Keratinocyte (primary cell): ENCODE measurements at regions not wholly inside any gene's neighbourhood (a gene's known extent, or its start where the extent isn't known, plus 50 kb on each side); places are given as distances from the start of the nearest gene placed in this dataset.

Experiments used
- DNase-seq: peaks from one replicate; pipeline ENCODE4 v3.0.0-alpha.2; 2011; ENCODE audit warnings: low read depth, missing footprints, low spot score
- FAIRE-seq: peaks from 2 replicates; lab custom pipeline; 2011; peaks lifted over from hg19 to GRCh38; lab: Jason Lieb, UNC
- H2AFZ ChIP-seq: 2 replicates; pipeline ENCODE4 v1.6.0; 2012; ENCODE audit warnings: low read length, control low read depth, inconsistent platforms; ENCODE audit not compliant: control insufficient read depth
- H3K27ac ChIP-seq: 2 replicates; pipeline ENCODE4 v1.5.1; 2011; ENCODE audit warnings: low read length; ENCODE audit not compliant: control insufficient read depth, insufficient read depth
- H3K27me3 ChIP-seq: 3 replicates; pipeline ENCODE4 v1.6.0; 2011; ENCODE audit warnings: low read length; ENCODE audit not compliant: control insufficient read depth, insufficient read depth; ENCODE audit errors: extremely low read depth
- H3K36me3 ChIP-seq, 2 experiments: 2 replicates in 1 of 2; 3 replicates in 1 of 2; pipeline ENCODE4 v1.5.1; 2011; ENCODE audit warnings: low read length in 2 of 2, mild to moderate bottlenecking in 1 of 2; ENCODE audit not compliant: control insufficient read depth in 2 of 2, insufficient read depth in 2 of 2; ENCODE audit errors: extremely low read depth in 1 of 2
- H3K4me1 ChIP-seq: 3 replicates; pipeline ENCODE4 v1.5.1; 2011; ENCODE audit warnings: low read length; ENCODE audit not compliant: control insufficient read depth, insufficient read depth; ENCODE audit errors: extremely low read depth
- H3K4me2 ChIP-seq: 3 replicates; pipeline ENCODE4 v1.6.0; 2011; ENCODE audit warnings: low read depth, low read length; ENCODE audit not compliant: control insufficient read depth, insufficient read depth; ENCODE audit errors: extremely low read depth
- H3K4me3 ChIP-seq, 3 experiments: fragments of 200-600 bp in 1 of 3; sonication (generic) in 1 of 3; 2 replicates in 2 of 3; 3 replicates in 1 of 3; pipeline ENCODE4 v1.5.1; 2011 to 2016; ENCODE audit warnings: low read length in 3 of 3, mild to moderate bottlenecking in 3 of 3, control low read depth in 2 of 3, inconsistent platforms in 1 of 3, low read depth in 1 of 3, mixed read lengths in 1 of 3, mixed run types in 1 of 3, moderate library complexity in 1 of 3; ENCODE audit not compliant: control insufficient read depth in 2 of 3, insufficient read depth in 2 of 3; ENCODE audit errors: extremely low read depth in 1 of 3
- H3K79me2 ChIP-seq: 2 replicates; pipeline ENCODE4 v1.6.0; 2012; ENCODE audit warnings: low read length; ENCODE audit not compliant: control insufficient read depth, insufficient read depth
- H3K9ac ChIP-seq: 3 replicates; pipeline ENCODE4 v1.6.0; 2011; ENCODE audit warnings: low read length; ENCODE audit not compliant: control insufficient read depth, insufficient read depth; ENCODE audit errors: extremely low read depth
- H3K9me1 ChIP-seq: 3 replicates; pipeline ENCODE4 v1.6.0; 2011; ENCODE audit warnings: low read length; ENCODE audit not compliant: control insufficient read depth, insufficient read depth; ENCODE audit errors: extremely low read depth
- H3K9me3 ChIP-seq: 2 replicates; pipeline ENCODE4 v1.5.1; 2012; ENCODE audit warnings: low read depth, low read length; ENCODE audit not compliant: control insufficient read depth
- H4K20me1 ChIP-seq: 3 replicates; pipeline ENCODE4 v1.6.0; 2011; ENCODE audit warnings: low read length; ENCODE audit not compliant: control insufficient read depth, insufficient read depth; ENCODE audit errors: extremely low read depth
- EZH2 ChIP-seq: IDR thresholded peaks from one replicate; pipeline ENCODE4 v1.6.1; 2012; ENCODE audit warnings: inconsistent platforms, mild to moderate bottlenecking, low read length, moderate library complexity
- dilution Hi-C: fragments of 300-500 bp; cut with MboI; formaldehyde crosslinking; loops from one replicate; pipeline ENCODE4 v1.7.0; 2020; ENCODE audit warnings: low sequenced_read_pairs; ENCODE audit not compliant: extremely low pct_ligation_motif_present
- TF ChIP-seq, protein P1 (sequence below), 3 experiments: IDR thresholded peaks in 1 of 3; conservative IDR thresholded peaks in 1 of 3; optimal IDR thresholded peaks in 1 of 3; 2 replicates in 2 of 3; 3 replicates in 1 of 3; pipeline versions ENCODE3 to v1.5.1; 2011; ENCODE audit warnings: low read length in 3 of 3, mild to moderate bottlenecking in 3 of 3, moderate library complexity in 2 of 3, control low read depth in 1 of 3, inconsistent platforms in 1 of 3; ENCODE audit not compliant: insufficient read depth in 2 of 3; ENCODE audit errors: extremely low read depth in 1 of 3

DNA sequence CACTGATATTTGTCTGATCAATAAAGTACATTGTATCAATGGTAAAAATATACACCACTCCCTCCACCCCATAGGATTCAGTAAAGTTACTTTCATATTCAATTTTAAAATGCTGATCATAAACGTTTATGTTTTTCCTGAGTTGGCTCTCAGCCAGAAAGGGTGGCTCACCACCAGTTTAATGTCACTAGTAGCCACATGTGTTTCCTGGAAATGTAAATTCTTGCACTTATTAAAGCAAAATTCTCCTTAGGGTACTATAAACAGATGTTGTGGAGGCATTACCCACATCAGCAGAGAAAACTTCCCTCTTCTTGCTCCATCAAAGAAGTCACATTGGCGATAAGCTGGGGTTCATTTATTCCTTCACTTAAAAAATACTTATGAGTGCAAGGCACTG is 210.3 kb downstream of the SREK1 start:
- no peaks in the 10 kb centered on the region for H4K20me1 ChIP-seq
- H3K9me3 ChIP-seq = no peaks in the 10 kb centered on the region
- FAIRE-seq = no peak
- no peaks in the 10 kb centered on the region for H3K27me3 ChIP-seq
- dilution Hi-C loops = no loop called here
- no peaks in the 10 kb centered on the region for H3K4me1 ChIP-seq
- H3K4me2 ChIP-seq = no peak overlapping the region
- DNase-seq = no peak
- no peak overlapping the region for H3K9ac ChIP-seq
- H2AFZ ChIP-seq = no peak overlapping the region
- no peak overlapping the region for H3K4me3 ChIP-seq
- no peak for TF ChIP-seq EZH2
- TF ChIP-seq, protein P1, sequence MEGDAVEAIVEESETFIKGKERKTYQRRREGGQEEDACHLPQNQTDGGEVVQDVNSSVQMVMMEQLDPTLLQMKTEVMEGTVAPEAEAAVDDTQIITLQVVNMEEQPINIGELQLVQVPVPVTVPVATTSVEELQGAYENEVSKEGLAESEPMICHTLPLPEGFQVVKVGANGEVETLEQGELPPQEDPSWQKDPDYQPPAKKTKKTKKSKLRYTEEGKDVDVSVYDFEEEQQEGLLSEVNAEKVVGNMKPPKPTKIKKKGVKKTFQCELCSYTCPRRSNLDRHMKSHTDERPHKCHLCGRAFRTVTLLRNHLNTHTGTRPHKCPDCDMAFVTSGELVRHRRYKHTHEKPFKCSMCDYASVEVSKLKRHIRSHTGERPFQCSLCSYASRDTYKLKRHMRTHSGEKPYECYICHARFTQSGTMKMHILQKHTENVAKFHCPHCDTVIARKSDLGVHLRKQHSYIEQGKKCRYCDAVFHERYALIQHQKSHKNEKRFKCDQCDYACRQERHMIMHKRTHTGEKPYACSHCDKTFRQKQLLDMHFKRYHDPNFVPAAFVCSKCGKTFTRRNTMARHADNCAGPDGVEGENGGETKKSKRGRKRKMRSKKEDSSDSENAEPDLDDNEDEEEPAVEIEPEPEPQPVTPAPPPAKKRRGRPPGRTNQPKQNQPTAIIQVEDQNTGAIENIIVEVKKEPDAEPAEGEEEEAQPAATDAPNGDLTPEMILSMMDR (optimal IDR thresholded peaks at IDR 0.05 in 1 of 3, IDR thresholded peaks at IDR 0.05 in 1 of 3, conservative IDR thresholded peaks at IDR 0.05 in 1 of 3; ENCODE audit: extremely low read depth in 1 of 3, insufficient read depth in 2 of 3, low read length in 3 of 3) = no peak
- H3K36me3 ChIP-seq = no peaks in the 10 kb centered on the region
- no peaks in the 10 kb centered on the region for H3K9me1 ChIP-seq
- H3K79me2 ChIP-seq = no peaks in the 10 kb centered on the region
- no peak overlapping the region for H3K27ac ChIP-seq

DNA sequence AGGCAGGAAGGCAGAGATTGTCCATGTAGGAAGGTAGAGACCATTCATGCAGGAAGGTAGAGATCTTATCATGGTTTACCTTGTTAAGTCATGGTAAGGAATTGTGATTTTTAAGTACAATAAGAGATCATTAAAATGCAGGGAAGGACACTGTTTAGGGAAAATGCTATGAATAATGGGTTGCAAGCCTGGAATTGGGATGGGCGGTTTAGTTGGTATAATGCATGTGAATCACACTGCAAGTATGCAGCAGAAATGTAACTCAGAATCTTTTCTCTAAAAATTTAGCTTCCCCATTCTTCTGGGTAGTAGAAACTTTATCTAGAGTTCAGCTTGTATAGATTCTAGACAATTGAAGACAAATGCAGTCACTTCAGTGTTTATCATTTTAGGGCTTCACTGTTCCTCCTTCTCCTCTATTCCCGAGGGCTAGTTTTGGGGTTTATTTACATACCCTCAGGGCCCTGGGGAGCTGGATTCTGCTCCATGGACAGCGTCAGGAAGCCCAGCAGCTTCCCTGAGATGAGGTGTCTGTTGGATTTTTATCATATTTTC is 212.0 kb downstream of the SREK1 start:
- DNase-seq = no peak
- no peak overlapping the region for H2AFZ ChIP-seq

More for the DNA sequence above, 212.0 kb downstream of the SREK1 start:
- FAIRE-seq = no peak
- no peak overlapping the region for H3K4me2 ChIP-seq
- no peak overlapping the region for H3K9ac ChIP-seq
- H3K4me3 ChIP-seq = no peak overlapping the region
- dilution Hi-C loops = no loop called here
- TF ChIP-seq, protein P1 (optimal IDR thresholded peaks at IDR 0.05 in 1 of 3, IDR thresholded peaks at IDR 0.05 in 1 of 3, conservative IDR thresholded peaks at IDR 0.05 in 1 of 3; ENCODE audit: extremely low read depth in 1 of 3, insufficient read depth in 2 of 3, low read length in 3 of 3) = no peak
- no peak for TF ChIP-seq EZH2
- no peaks in the 10 kb centered on the region for H3K36me3 ChIP-seq
- no peaks in the 10 kb centered on the region for H3K79me2 ChIP-seq
- H3K27ac ChIP-seq = no peak overlapping the region
- H4K20me1 ChIP-seq = no peaks in the 10 kb centered on the region
- no peaks in the 10 kb centered on the region for H3K9me3 ChIP-seq
- H3K9me1 ChIP-seq = no peaks in the 10 kb centered on the region
- H3K27me3 ChIP-seq = no peaks in the 10 kb centered on the region
- no peaks in the 10 kb centered on the region for H3K4me1 ChIP-seq
